ENCODE measurements at regions not wholly inside any gene's neighbourhood (a gene's known extent, or its start where the extent isn't known, plus 50 kb on each side); places are given as distances from the start of the nearest gene placed in this dataset.

GRCh38 chr5:6806668-6807067 is 93.4 kb downstream of the TENT4A start:
- DNase-seq: no peak

GRCh38 chr5:6808462-6808861 is 95.2 kb downstream of the TENT4A start:
- DNase-seq: no peak

- DNase-seq: no peak
Measured at GRCh38 chr5:6810641-6811405, 97.6 kb downstream of the TENT4A start.

GRCh38 chr5:6812091-6812490 is 98.9 kb downstream of the TENT4A start:
- no peak for DNase-seq

- no peak for DNase-seq
Measured at GRCh38 chr5:6812800-6813731, 99.8 kb downstream of the TENT4A start.

- DNase-seq: no peak
Measured at GRCh38 chr5:6814816-6815215, 101.6 kb downstream of the TENT4A start.

- DNase-seq: no peak
Measured at GRCh38 chr5:6818594-6819511, 105.6 kb downstream of the TENT4A start.

- DNase-seq: no peak
Measured at GRCh38 chr5:6819521-6819920, 106.3 kb downstream of the TENT4A start.

GRCh38 chr5:6820851-6821479 is 107.7 kb downstream of the TENT4A start:
- peak; percentile 53 for DNase-seq

GRCh38 chr5:6822068-6822467 is 108.8 kb downstream of the TENT4A start:
- DNase-seq: no peak

GRCh38 chr5:6822556-6823343 is 109.5 kb downstream of the TENT4A start:
- no peak for DNase-seq

- no peak for DNase-seq
Measured at GRCh38 chr5:6823996-6824395, 110.8 kb downstream of the TENT4A start.

- no peak for DNase-seq
Measured at GRCh38 chr5:6825678-6826244, 112.5 kb downstream of the TENT4A start.

- no peak for DNase-seq
Measured at GRCh38 chr5:6826756-6827155, 113.5 kb downstream of the TENT4A start.

GRCh38 chr5:6827526-6828219 is 114.4 kb downstream of the TENT4A start:
- no peak for DNase-seq

- no peak for DNase-seq
Measured at GRCh38 chr5:6829150-6829784, 116.0 kb downstream of the TENT4A start.

GRCh38 chr5:6830643-6831239 is 117.5 kb downstream of the TENT4A start:
- DNase-seq: no peak

- DNase-seq: no peak
Measured at GRCh38 chr5:6831678-6832671, 118.7 kb downstream of the TENT4A start.
